SK-N-SH (cell line): ENCODE measurements at regions not wholly inside any gene's neighbourhood (a gene's known extent, or its start where the extent isn't known, plus 50 kb on each side); places are given as distances from the start of the nearest gene placed in this dataset.

ENCODE experiments used
- CTCF ChIA-PET: fragments of 300-600, 350-600 bp; formaldehyde crosslinking; extraction: SDS; loops from one replicate; lab custom pipeline; 2021; lab: Yijun Ruan, JAX
- POLR2A ChIA-PET: fragments of 350-600 bp; sonication (Branson Sonifier 250); formaldehyde crosslinking; extraction: SDS; loops from one replicate; lab custom pipeline; 2020; ENCODE audit warnings: antibody characterized with exemption, inconsistent platforms; lab: Yijun Ruan, JAX
- DNase-seq: peaks from one replicate; pipeline ENCODE4 v3.0.0; 2012
- H2AFZ ChIP-seq: fragments of 200-600 bp; sonication (generic); 2 replicates; pipeline ENCODE4 v1.8.1; 2016; ENCODE audit warnings: antibody characterized with exemption, mild to moderate bottlenecking, low read depth
- H3F3A ChIP-seq: fragments of 200-600 bp; sonication (generic); replicated peaks from 2 replicates; pipeline ENCODE3; 2016; ENCODE audit warnings: antibody characterized with exemption, mild to moderate bottlenecking; ENCODE audit not compliant: insufficient read depth
- H3K27ac ChIP-seq, 2 experiments: fragments of 200-500 bp in 1 of 2; fragments of 200-600 bp in 1 of 2; sonication (Bioruptor generic) in 1 of 2; sonication (generic), shearing (Covaris generic) in 1 of 2; 2 replicates each; pipeline versions ENCODE4 v1.5.1 to v1.6.1; 2014 to 2016; ENCODE audit warnings: low read depth in 2 of 2, inconsistent platforms in 1 of 2, low read length in 1 of 2, mild to moderate bottlenecking in 1 of 2, mixed read lengths in 1 of 2
- H3K27me3 ChIP-seq: fragments of 200-600 bp; sonication (generic), shearing (Covaris generic); 2 replicates; pipeline ENCODE4 v1.6.1; 2016; ENCODE audit warnings: mixed run types; ENCODE audit not compliant: insufficient read depth
- H3K36me3 ChIP-seq, 2 experiments: fragments of 200-500 bp in 1 of 2; fragments of 200-600 bp in 1 of 2; sonication (Bioruptor generic) in 1 of 2; sonication (generic) in 1 of 2; replicated peaks in 1 of 2; 2 replicates each; pipeline versions ENCODE3 to v1.5.1; 2014 to 2016; ENCODE audit warnings: low read length in 1 of 2, mild to moderate bottlenecking in 1 of 2; ENCODE audit not compliant: insufficient read depth in 2 of 2, control insufficient read depth in 1 of 2
- H3K4me1 ChIP-seq, 2 experiments: fragments of 200-500 bp in 1 of 2; fragments of 200-600 bp in 1 of 2; sonication (Bioruptor generic) in 1 of 2; sonication (generic), shearing (Covaris generic) in 1 of 2; 2 replicates each; pipeline versions ENCODE4 v1.5.1 to v1.6.1; 2014 to 2016; ENCODE audit warnings: low read depth in 1 of 2, low read length in 1 of 2, mixed run types in 1 of 2; ENCODE audit not compliant: insufficient read depth in 2 of 2, control insufficient read depth in 1 of 2
- H3K4me2 ChIP-seq: fragments of 200-600 bp; sonication (generic), shearing (Covaris generic); 2 replicates; pipeline ENCODE4 v1.6.1; 2017; ENCODE audit warnings: mixed run types
- H3K4me3 ChIP-seq, 2 experiments: fragments of 200-500 bp in 1 of 2; fragments of 200-600 bp in 1 of 2; sonication (Bioruptor generic) in 1 of 2; sonication (generic), shearing (Covaris generic) in 1 of 2; 2 replicates each; pipeline versions ENCODE4 v1.5.1 to v1.8.1; 2014 to 2016; ENCODE audit warnings: low read depth in 2 of 2, inconsistent platforms in 1 of 2, low read length in 1 of 2, mild to moderate bottlenecking in 1 of 2, mixed read lengths in 1 of 2, moderate library complexity in 1 of 2
- H3K79me2 ChIP-seq: fragments of 200-600 bp; sonication (generic); 2 replicates; pipeline ENCODE4 v1.8.1; 2017; ENCODE audit warnings: mild to moderate bottlenecking; ENCODE audit not compliant: insufficient read depth
- H3K9ac ChIP-seq: fragments of 200-600 bp; sonication (generic); 2 replicates; pipeline ENCODE4 v1.6.1; 2017; ENCODE audit warnings: mixed run types
- H3K9me2 ChIP-seq: fragments of 200-600 bp; sonication (generic); 2 replicates; pipeline ENCODE4 v1.6.1; 2017; ENCODE audit warnings: mixed run types
- H3K9me3 ChIP-seq: fragments of 200-600 bp; sonication (generic); 2 replicates; pipeline ENCODE4 v1.6.1; 2017; ENCODE audit warnings: mixed run types, mild to moderate bottlenecking, moderate library complexity
- H4K20me1 ChIP-seq: fragments of 200-600 bp; sonication (generic); 2 replicates; pipeline ENCODE4 v1.6.1; 2017; ENCODE audit warnings: mild to moderate bottlenecking, mixed run types; ENCODE audit not compliant: insufficient read depth
- CHD2 ChIP-seq: fragments of 150-350 bp; IDR thresholded peaks from 2 replicates; pipeline ENCODE4 v1.6.1; 2018; ENCODE audit warnings: low read length; ENCODE audit not compliant: partially characterized antibody
- CTCF ChIP-seq: fragments of 200-600 bp; sonication (generic); IDR thresholded peaks from 2 replicates; pipeline ENCODE4 v1.6.1; 2017; ENCODE audit warnings: antibody characterized with exemption, mild to moderate bottlenecking, moderate library complexity
- EP300 ChIP-seq, 2 experiments: IDR thresholded peaks; 2 replicates each; pipeline versions ENCODE4 v1.4.0 to v1.6.1; 2012; ENCODE audit warnings: borderline replicate concordance in 1 of 2, low read depth in 1 of 2, low read length in 1 of 2
- FOXM1 ChIP-seq: IDR thresholded peaks from 2 replicates; pipeline ENCODE4 v1.4.0; 2012; ENCODE audit warnings: low read depth, mild to moderate bottlenecking
- GABPA ChIP-seq: IDR thresholded peaks from 2 replicates; pipeline ENCODE4 v1.4.0; 2012; ENCODE audit warnings: low read depth, mild to moderate bottlenecking
- IRF3 ChIP-seq: fragments of 150-350 bp; IDR thresholded peaks from 2 replicates; pipeline ENCODE4 v1.6.1; 2016; ENCODE audit warnings: mild to moderate bottlenecking, low read depth, low read length
- MAX ChIP-seq: IDR thresholded peaks from 2 replicates; pipeline ENCODE4 v1.4.0; 2012; ENCODE audit warnings: low read depth
- MXI1 ChIP-seq: IDR thresholded peaks from 2 replicates; pipeline ENCODE4 v1.6.1; 2012; ENCODE audit warnings: mild to moderate bottlenecking, low read depth, low read length, improper control_type of control experiment
- NRF1 ChIP-seq: IDR thresholded peaks from 2 replicates; pipeline ENCODE4 v1.6.1; 2012; ENCODE audit warnings: low read depth, mild to moderate bottlenecking, low read length
- PBX3 ChIP-seq: IDR thresholded peaks from 2 replicates; pipeline ENCODE4; 2012
- POLR2AphosphoS5 ChIP-seq: IDR thresholded peaks from 2 replicates; pipeline ENCODE4 v1.6.1; 2012; ENCODE audit warnings: low read depth, low read length
- RAD21 ChIP-seq: IDR thresholded peaks from 2 replicates; pipeline ENCODE4 v1.6.1; 2012; ENCODE audit warnings: mild to moderate bottlenecking, low read length
- REST ChIP-seq: IDR thresholded peaks from 2 replicates; pipeline ENCODE4 v1.6.1; 2012; ENCODE audit warnings: mild to moderate bottlenecking, low read depth, low read length, moderate library complexity
- RFX5 ChIP-seq: IDR thresholded peaks from 2 replicates; pipeline ENCODE4 v1.6.1; 2012; ENCODE audit warnings: mild to moderate bottlenecking, improper control_type of control experiment, low read length
- RXRA ChIP-seq: IDR thresholded peaks from 2 replicates; pipeline ENCODE4 v1.4.0; 2012; ENCODE audit warnings: low read depth, mild to moderate bottlenecking, borderline replicate concordance
- TAF1 ChIP-seq: IDR thresholded peaks from 2 replicates; pipeline ENCODE4 v1.6.1; 2012; ENCODE audit warnings: low read depth, mild to moderate bottlenecking, low read length, moderate library complexity, borderline replicate concordance

GRCh38 chr21:27646691-27647090 lies 679.8 kb upstream of the ADAMTS5 start:
- H3K4me1 ChIP-seq = peaks cover 0 to 6% of the 10 kb centered on the region in 2 experiments; a peak in 2 of 4 replicates
- CTCF ChIA-PET = interaction anchor here (0.9 kb wide), 1 partner anchor 796 kb away, joined by 3 read pairs; no protein-coding TSS in a partner anchor
- H3K4me3 ChIP-seq = no peak overlapping the region
- H3K79me2 ChIP-seq = no peaks in the 10 kb centered on the region
- H3K27ac ChIP-seq = no peak overlapping the region
- no peaks in the 10 kb centered on the region for H3K27me3 ChIP-seq
- POLR2A ChIA-PET = no interaction called here
- DNase-seq = no peak
- H2AFZ ChIP-seq = no peak overlapping the region
- H3K36me3 ChIP-seq = no peaks in the 10 kb centered on the region
- H4K20me1 ChIP-seq = no peaks in the 10 kb centered on the region
- no peak for TF ChIP-seq CHD2
- no peak for TF ChIP-seq RAD21
- no peak for TF ChIP-seq IRF3
- TF ChIP-seq CTCF = no peak
- TF ChIP-seq GABPA = no peak
- no peak for TF ChIP-seq RFX5
- no peak for TF ChIP-seq REST
- no peak for TF ChIP-seq PBX3
- no peak for TF ChIP-seq MXI1
- no peak for TF ChIP-seq POLR2AphosphoS5
- TF ChIP-seq NRF1 = no peak
- no peak for TF ChIP-seq RXRA
- TF ChIP-seq FOXM1 = no peak
- TF ChIP-seq TAF1 = no peak
- TF ChIP-seq MAX = no peak
- TF ChIP-seq EP300 (IDR thresholded peaks at IDR 0.05; ENCODE audit: borderline replicate concordance in 1 of 2, low read depth in 1 of 2, low read length in 1 of 2) = no peak
- no peak overlapping the region for H3K9ac ChIP-seq
- no peak overlapping the region for H3K4me2 ChIP-seq
- no peaks in the 10 kb centered on the region for H3K9me3 ChIP-seq
- H3K9me2 ChIP-seq = no peaks in the 10 kb centered on the region
- peaks cover 5% of the 10 kb centered on the region for H3F3A ChIP-seq
